Hepatic stellate cell (primary cell): ENCODE measurements at regions not wholly inside any gene's neighbourhood (a gene's known extent, or its start where the extent isn't known, plus 50 kb on each side); places are given as distances from the start of the nearest gene placed in this dataset.

ENCODE experiments used
- DNase-seq: peaks from one replicate; pipeline ENCODE4 v3.0.0; 2011; ENCODE audit warnings: low spot score

- no peak for DNase-seq
Measured at GRCh38 chr4:38422850-38423249, 241.1 kb upstream of the KLF3 start.

GRCh38 chr4:38424151-38424871, 239.7 kb upstream of the KLF3 start:
- DNase-seq, result no peak

DNA sequence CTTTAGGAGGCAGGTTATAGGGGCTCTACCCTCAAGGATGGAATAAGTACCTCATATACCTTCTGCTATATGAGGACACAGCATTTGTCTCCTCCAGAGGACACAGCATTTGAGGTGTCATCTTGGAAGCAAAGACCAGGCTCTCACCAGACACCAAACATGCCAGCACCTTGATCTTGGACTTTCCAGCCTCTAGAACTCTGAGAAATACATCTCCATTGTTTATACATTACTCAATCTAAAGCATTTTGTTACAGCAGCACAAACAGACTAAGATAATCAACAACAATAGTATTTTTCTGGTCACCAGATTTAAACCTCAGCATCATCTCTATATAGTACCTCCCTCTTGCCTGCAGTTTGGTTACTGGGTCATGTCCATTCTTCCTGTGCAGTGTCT, 237.5 kb upstream of the KLF3 start:
- no peak for DNase-seq

GRCh38 chr4:38430841-38431240, 233.2 kb upstream of the KLF3 start:
- DNase-seq, result no peak

DNA sequence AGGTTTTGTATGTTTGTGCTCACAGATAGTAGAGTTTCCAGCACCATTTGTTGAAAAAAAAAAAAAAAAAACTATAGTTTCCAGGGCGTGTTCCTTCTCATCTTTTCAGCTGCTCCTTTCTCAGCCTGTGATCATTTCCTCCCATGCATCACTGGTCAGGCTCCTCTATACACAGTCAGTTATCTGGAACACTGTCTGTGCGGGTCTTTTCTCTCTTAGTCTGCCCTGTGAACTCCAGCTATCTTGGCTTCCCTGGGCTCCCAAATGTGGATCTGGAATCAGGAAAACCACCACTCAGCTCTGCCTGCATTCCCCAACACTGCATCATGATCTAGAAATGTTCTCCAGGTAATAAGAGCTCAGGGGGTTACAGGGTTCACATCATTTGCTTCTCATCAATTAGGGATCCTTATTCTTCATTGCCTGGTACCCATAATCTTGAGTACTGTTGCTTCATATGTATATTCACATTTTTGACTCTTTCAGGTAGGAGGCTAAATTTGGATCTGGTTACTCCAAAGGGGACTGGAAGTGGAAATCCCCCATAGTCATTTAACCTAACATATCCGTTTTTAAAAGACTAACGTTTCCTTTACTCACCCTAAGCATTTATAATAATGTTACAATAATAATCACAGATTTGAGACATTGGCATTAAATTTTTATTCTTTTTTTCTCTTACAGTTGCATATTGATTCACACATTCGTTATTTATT, 221.8 kb upstream of the KLF3 start:
- DNase-seq, result no peak

DNA sequence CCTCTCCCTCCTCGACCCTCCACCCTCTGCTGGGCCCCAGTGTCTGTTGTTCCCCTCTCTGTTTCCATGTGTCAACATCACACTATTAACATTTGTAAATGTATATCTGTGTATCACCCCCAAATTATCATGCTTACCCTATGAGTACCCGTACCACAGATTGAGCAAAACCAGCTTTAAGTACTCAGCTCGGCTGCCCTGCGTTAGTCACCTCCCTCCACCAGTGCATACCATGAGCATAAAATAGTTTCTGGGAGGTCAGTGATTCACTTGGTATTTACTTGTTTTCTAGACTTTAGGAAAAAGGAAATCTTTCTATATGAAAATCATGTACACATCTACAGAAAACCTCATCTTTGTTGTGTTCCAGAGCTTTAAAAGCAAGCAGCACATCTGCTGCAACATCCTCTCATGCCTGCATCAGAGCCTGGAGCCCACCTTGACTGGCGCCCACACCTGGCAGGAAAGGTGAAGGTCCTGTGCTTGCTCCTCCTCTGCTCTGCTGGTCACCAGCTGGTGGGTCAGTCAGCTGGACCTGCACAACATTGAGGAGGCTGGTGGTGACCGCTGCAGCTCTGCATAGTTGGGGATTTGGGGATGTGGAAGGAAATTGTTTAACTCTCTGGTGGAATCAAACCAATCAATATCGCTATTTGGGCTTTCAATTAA, 214.4 kb upstream of the KLF3 start:
- no peak for DNase-seq

DNA sequence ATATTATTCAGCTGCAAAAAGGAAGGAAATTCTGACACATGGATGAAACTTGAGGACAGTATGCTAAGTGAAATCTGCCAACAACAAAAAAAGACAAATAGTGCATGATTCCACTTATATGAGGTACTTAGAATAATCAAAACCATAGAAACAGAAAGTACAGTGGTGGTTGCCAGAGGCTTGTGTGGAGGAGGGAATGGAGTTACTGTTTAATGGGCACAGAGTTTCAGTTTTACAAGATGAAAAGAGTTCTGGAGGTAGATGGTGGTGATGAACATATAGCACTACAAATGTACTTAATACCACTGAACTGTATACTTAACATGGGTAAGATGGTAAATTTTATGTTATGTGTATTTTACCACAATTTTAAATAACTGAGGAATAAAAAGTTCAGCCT, 212.0 kb upstream of the KLF3 start:
- DNase-seq, result no peak

GRCh38 chr4:38452542-38452941, 211.5 kb upstream of the KLF3 start:
- no peak for DNase-seq

GRCh38 chr4:38453253-38453881, 210.6 kb upstream of the KLF3 start:
- DNase-seq, result no peak

DNA sequence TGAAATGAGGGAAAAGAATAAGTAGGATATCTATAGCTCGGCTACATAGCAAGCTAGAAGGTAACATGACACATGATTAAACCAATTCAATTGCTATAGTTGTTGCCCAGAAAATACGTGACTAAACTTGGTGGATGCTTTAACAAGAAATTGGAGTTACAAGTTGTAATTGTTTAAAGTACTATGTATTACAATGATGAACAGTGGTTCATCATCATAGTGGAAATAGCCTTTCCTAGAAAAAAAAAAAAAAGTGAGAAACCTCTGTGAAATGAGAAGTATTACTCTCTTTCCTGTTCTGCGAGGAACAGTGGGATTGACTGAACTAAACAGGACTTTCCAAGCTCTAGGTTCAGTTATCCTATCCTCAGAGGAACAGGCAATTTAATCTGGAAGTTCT, 209.7 kb upstream of the KLF3 start:
- no peak for DNase-seq

- DNase-seq, result no peak
Measured at GRCh38 chr4:38455092-38455862, 208.7 kb upstream of the KLF3 start.

DNA sequence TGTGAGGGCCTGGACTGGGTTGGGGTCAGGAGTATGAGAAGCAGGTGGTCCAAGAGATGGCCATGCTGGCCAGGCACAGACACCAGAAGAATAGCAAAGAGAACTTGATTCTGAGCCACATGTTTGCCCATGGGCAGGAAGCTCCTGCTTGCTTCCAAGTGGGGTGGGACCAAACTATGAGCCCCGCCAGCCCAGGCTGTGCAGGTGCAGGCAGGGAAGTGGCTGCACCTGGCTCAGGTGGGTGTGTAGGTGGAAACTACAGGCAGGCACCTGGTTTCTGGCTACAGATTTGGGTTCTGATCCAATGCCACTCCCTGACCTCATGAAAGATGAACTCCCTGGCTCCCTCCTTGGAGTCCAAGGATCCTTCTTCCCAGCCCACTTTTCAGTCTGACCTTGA, 207.9 kb upstream of the KLF3 start:
- no peak for DNase-seq

- no peak for DNase-seq
Measured at GRCh38 chr4:38461342-38461741, 202.7 kb upstream of the KLF3 start.

DNA sequence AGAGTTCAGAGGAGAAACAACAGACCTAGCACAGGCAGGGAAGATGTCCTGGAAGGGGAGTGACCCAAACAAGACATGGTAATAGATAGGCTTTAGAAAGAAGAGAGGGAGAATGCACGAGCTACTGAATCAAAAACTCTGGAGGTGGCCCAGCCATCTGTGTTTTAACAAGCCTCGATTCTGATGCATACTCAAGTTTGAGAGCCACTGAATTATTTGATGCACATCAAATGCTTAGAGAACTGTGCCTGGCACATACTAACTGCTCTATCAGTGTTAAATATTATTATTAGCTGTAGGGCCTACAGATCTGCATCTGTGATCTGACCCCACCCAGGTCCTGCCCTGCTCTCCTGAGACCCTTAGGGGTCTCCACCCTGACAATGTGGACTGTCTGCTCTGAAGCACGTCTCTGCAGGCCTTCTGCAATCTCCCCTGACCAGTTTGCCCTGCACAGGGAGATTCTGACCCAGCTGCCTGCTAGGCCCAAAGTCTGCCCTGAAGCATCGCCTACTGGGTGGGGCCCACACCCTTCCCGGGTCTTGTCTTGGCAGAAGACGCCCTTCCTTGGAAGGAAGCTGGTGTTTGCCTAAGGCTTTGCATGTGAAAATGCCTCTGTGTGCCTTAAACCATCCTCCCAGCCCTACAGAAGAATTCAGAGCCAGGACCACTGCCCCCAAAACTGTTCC, 201.5 kb upstream of the KLF3 start:
- DNase-seq, result no peak

GRCh38 chr4:38463268-38463958, 200.6 kb upstream of the KLF3 start:
- DNase-seq, result no peak

DNA sequence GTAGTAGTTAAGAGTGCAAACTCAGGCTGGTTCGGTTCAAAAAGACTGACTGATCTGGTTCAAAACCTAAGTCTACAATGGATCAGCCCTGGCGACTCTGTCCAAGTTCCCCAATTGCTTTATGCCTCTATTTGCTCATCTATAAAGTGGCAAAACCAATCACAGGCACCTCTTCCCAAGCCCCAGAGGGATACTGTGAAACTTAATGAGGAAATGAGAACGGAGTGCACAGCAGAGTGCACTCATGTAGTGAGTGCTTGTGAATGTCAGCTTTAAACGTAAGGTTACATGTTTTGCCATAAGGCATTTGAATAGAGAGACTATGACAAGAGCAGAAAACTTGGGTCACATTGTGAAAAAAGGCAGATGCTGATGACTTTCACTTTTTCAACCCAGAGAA, 199.7 kb upstream of the KLF3 start:
- DNase-seq, result no peak

- DNase-seq, result no peak
Measured at GRCh38 chr4:38466401-38466800, 197.6 kb upstream of the KLF3 start.

GRCh38 chr4:38467296-38467695, 196.7 kb upstream of the KLF3 start:
- DNase-seq, result no peak

GRCh38 chr4:38468339-38468866, 195.6 kb upstream of the KLF3 start:
- no peak for DNase-seq

- no peak for DNase-seq
Measured at GRCh38 chr4:38469410-38469809, 194.6 kb upstream of the KLF3 start.
